ENCODE measurements at regions not wholly inside any gene's neighbourhood (a gene's known extent, or its start where the extent isn't known, plus 50 kb on each side); places are given as distances from the start of the nearest gene placed in this dataset.
A peak's percentile ranks its signal among the peaks of the same experiment; 100 is the strongest.
"Not testable (repeated sequence)": the region's sequence is repeated elsewhere in the genome, so short reads cannot be mapped to it uniquely, and the experiment has no call there.

GRCh38 chr7:152949253-152949652 is 189.7 kb downstream of the ACTR3B start:
- Histone ChIP-seq H3K27ac (no peak overlapping the region), H3K4me1 (no peaks in the 10 kb centered on the region), H3K9me3 (no peaks in the 10 kb centered on the region), H3K27me3 (no peaks in the 10 kb centered on the region), H3K4me3 (no peak overlapping the region), H3K36me3 (no peaks in the 10 kb centered on the region)
- ATAC-seq (ENCODE audit: low FRiP score in 2 of 2) (no peak), DNase-seq (no peak)
- no peak for TF ChIP-seq CTCF (IDR thresholded peaks at IDR 0.05)
- 49% methylated on average over 3 of the region's 3 CpGs for WGBS, 2 donors

GRCh38 chr7:152949790-152950189 is 190.2 kb downstream of the ACTR3B start:
- H3K4me1 ChIP-seq, result no peaks in the 10 kb centered on the region
- no peaks in the 10 kb centered on the region for H3K9me3 ChIP-seq
- H3K4me3 ChIP-seq, result no peak overlapping the region
- no peak for ATAC-seq (ENCODE audit: low FRiP score in 2 of 2)
- H3K36me3 ChIP-seq, result no peaks in the 10 kb centered on the region
- WGBS, 2 donors, result 49 to 62% methylated on average over 4 of the region's 4 CpGs
- DNase-seq, result no peak
- no peak overlapping the region for H3K27ac ChIP-seq
- no peaks in the 10 kb centered on the region for H3K27me3 ChIP-seq
- TF ChIP-seq POLR2AphosphoS5 (IDR thresholded peaks at IDR 0.05) (no peak), EP300 (IDR thresholded peaks at IDR 0.05) (no peak), POLR2A (IDR thresholded peaks at IDR 0.05) (no peak), CTCF (IDR thresholded peaks at IDR 0.05) (no peak)

- TF ChIP-seq POLR2A (IDR thresholded peaks at IDR 0.05) (no peak), CTCF (IDR thresholded peaks at IDR 0.05) (no peak), POLR2AphosphoS5 (IDR thresholded peaks at IDR 0.05) (no peak), EP300 (IDR thresholded peaks at IDR 0.05) (no peak)
- DNase-seq (peak in 1 of 2 donors; percentile 17), ATAC-seq (ENCODE audit: low FRiP score in 2 of 2) (no peak)
- Histone ChIP-seq H3K4me1 (no peaks in the 10 kb centered on the region), H3K4me3 (no peak overlapping the region), H3K9me3 (no peaks in the 10 kb centered on the region), H3K36me3 (no peaks in the 10 kb centered on the region), H3K27me3 (no peaks in the 10 kb centered on the region), H3K27ac (no peak overlapping the region)
- WGBS, 2 donors, result 73 to 75% methylated on average over 4 of the region's 4 CpGs
Measured at GRCh38 chr7:152956006-152956405, 196.5 kb downstream of the ACTR3B start.

GRCh38 chr7:152959610-152960009 is 200.1 kb downstream of the ACTR3B start:
- Histone ChIP-seq H3K4me3 (no peak overlapping the region), H3K9me3 (no peaks in the 10 kb centered on the region), H3K27me3 (no peaks in the 10 kb centered on the region), H3K4me1 (no peaks in the 10 kb centered on the region), H3K36me3 (no peaks in the 10 kb centered on the region), H3K27ac (no peak overlapping the region)
- ATAC-seq (ENCODE audit: low FRiP score in 2 of 2) (no peak), DNase-seq (no peak)
- TF ChIP-seq EP300 (IDR thresholded peaks at IDR 0.05) (no peak), POLR2A (IDR thresholded peaks at IDR 0.05) (no peak), POLR2AphosphoS5 (IDR thresholded peaks at IDR 0.05) (no peak), CTCF (IDR thresholded peaks at IDR 0.05) (no peak)
- WGBS, 2 donors, result 81 to 82% methylated on average over 4 to 5 of the region's 5 CpGs

GRCh38 chr7:152961796-152962195 is 202.2 kb downstream of the ACTR3B start:
- not testable (repeated sequence) for H3K4me1 ChIP-seq; H3K9me3 ChIP-seq; ATAC-seq (ENCODE audit: low FRiP score in 2 of 2); DNase-seq; H3K4me3 ChIP-seq; H3K27ac ChIP-seq; H3K27me3 ChIP-seq; H3K36me3 ChIP-seq
- 69 to 92% methylated on average over 2 of the region's 2 CpGs for WGBS, 2 donors
